HepG2 (cell line): ENCODE measurements at regions not wholly inside any gene's neighbourhood (a gene's known extent, or its start where the extent isn't known, plus 50 kb on each side); places are given as distances from the start of the nearest gene placed in this dataset.

Source experiments
- ATAC-seq: fragments of 200-7000 bp; cut with Tn5 transposase; 3 replicates; pipeline ENCODE4 v1.9.1; 2020; ENCODE audit warnings: mild to moderate bottlenecking, moderate library complexity
- BruUV-seq: library from RNA; stranded (reverse); fragments of 400-500 nt; replicated peaks from 2 replicates; lab custom pipeline; 2021; lab: Mats Ljungman, UMichigan
- CTCF ChIA-PET: fragments of 300-600 bp; formaldehyde crosslinking; extraction: SDS; loops from one replicate; lab custom pipeline; 2021; ENCODE audit warnings: low total read pairs, inconsistent platforms, low intra/inter-chr PET ratio; lab: Yijun Ruan, JAX
- POLR2A ChIA-PET: fragments of 350-600 bp; sonication (Branson Sonifier 250); formaldehyde crosslinking; loops from one replicate; lab custom pipeline; 2020; ENCODE audit warnings: antibody characterized with exemption, inconsistent platforms; lab: Yijun Ruan, JAX
- DNase-seq: peaks from one replicate; pipeline ENCODE4 v3.0.0-alpha.2; 2015; ENCODE audit warnings: low spot score
- FAIRE-seq: peaks from 3 replicates; lab custom pipeline; 2011; peaks lifted over from hg19 to GRCh38; lab: Jason Lieb, UNC
- H2AFZ ChIP-seq: one replicate; pipeline ENCODE4 v1.6.1; 2011; ENCODE audit warnings: low read length, inconsistent platforms
- H3K27ac ChIP-seq: fragments of 300-600 bp; 3 replicates; pipeline ENCODE4 v1.8.0; 2011; ENCODE audit warnings: mixed run types, mild to moderate bottlenecking, mixed read lengths, low read length, inconsistent platforms; ENCODE audit not compliant: insufficient read depth; ENCODE audit errors: extremely low read length
- H3K27me3 ChIP-seq, 2 experiments: fragments of 200-600 bp in 1 of 2; 2 replicates in 1 of 2; 3 replicates in 1 of 2; pipeline versions ENCODE4 v1.6.0 to v1.8.0; 2011; ENCODE audit warnings: low read length in 2 of 2, mild to moderate bottlenecking in 2 of 2, moderate library complexity in 2 of 2, inconsistent platforms in 1 of 2; ENCODE audit not compliant: insufficient read depth in 2 of 2, control insufficient read depth in 1 of 2
- H3K36me3 ChIP-seq, 2 experiments: fragments of 200-600 bp in 1 of 2; replicated peaks in 1 of 2; 2 replicates in 1 of 2; 3 replicates in 1 of 2; pipeline versions ENCODE4 v1.5.1 to v1.8.0; 2011; ENCODE audit warnings: low read length in 2 of 2, inconsistent platforms in 1 of 2; ENCODE audit not compliant: insufficient read depth in 2 of 2, control insufficient read depth in 1 of 2
- H3K4me1 ChIP-seq: 2 replicates; pipeline ENCODE4 v1.5.1; 2012; ENCODE audit warnings: low read length, inconsistent platforms; ENCODE audit not compliant: insufficient read depth
- H3K4me2 ChIP-seq: 2 replicates; pipeline ENCODE4 v1.6.0; 2011; ENCODE audit warnings: low read depth, low read length, inconsistent platforms
- H3K4me3 ChIP-seq, 3 experiments: fragments of 200-600 bp in 1 of 3; sonication (generic), shearing (Covaris generic) in 1 of 3; replicated peaks in 1 of 3; 2 replicates each; pipeline ENCODE4 v1.5.1; 2011 to 2016; ENCODE audit warnings: low read length in 3 of 3, inconsistent platforms in 2 of 3, low read depth in 2 of 3, mild to moderate bottlenecking in 2 of 3, control low read depth in 1 of 3, mixed read lengths in 1 of 3; ENCODE audit not compliant: insufficient read depth in 1 of 3
- H3K79me2 ChIP-seq: one replicate; pipeline ENCODE4 v1.6.1; 2011; ENCODE audit warnings: low read length, inconsistent platforms; ENCODE audit not compliant: insufficient read depth
- H3K9ac ChIP-seq: 2 replicates; pipeline ENCODE4 v1.6.0; 2011; ENCODE audit warnings: mild to moderate bottlenecking, low read depth, low read length, inconsistent platforms; ENCODE audit not compliant: insufficient read depth
- H3K9me3 ChIP-seq: 2 replicates; pipeline ENCODE4 v1.5.1; 2012; ENCODE audit warnings: mild to moderate bottlenecking, low read length
- H4K20me1 ChIP-seq: 2 replicates; pipeline ENCODE4 v1.6.0; 2011; ENCODE audit warnings: inconsistent platforms, mild to moderate bottlenecking, low read length, moderate library complexity; ENCODE audit not compliant: insufficient read depth
- ATF2 ChIP-seq: sonication (generic); formaldehyde crosslinking; IDR thresholded peaks from 2 replicates; pipeline ENCODE4 v1.4.0; 2020; ENCODE audit warnings: missing genetic modification reagents
- NR2C2 ChIP-seq: sonication (generic); formaldehyde crosslinking; IDR thresholded peaks from 2 replicates; pipeline ENCODE4 v1.4.0; 2020; ENCODE audit warnings: missing genetic modification reagents, mild to moderate bottlenecking, moderate library complexity, borderline replicate concordance
- RBM39 ChIP-seq: fragments of 200-400 bp; formaldehyde crosslinking; IDR thresholded peaks from one replicate; pipeline ENCODE4 v1.6.1; 2018; ENCODE audit warnings: antibody characterized with exemption, mild to moderate bottlenecking, low read depth, low read length; ENCODE audit not compliant: poor library complexity, severe bottlenecking
- SUZ12 ChIP-seq: fragments of 150-350 bp; IDR thresholded peaks from 2 replicates; pipeline ENCODE4 v1.6.1; 2014; ENCODE audit warnings: low read depth, low read length
- TARDBP ChIP-seq: sonication (generic); formaldehyde crosslinking; IDR thresholded peaks from 2 replicates; pipeline ENCODE4 v1.8.0; 2022; ENCODE audit warnings: mild to moderate bottlenecking, missing genetic modification reagents
- TBP ChIP-seq: sonication (generic); formaldehyde crosslinking; IDR thresholded peaks from 2 replicates; pipeline ENCODE4 v1.5.0; 2020; ENCODE audit warnings: missing genetic modification reagents
- TEAD2 ChIP-seq: sonication (generic); formaldehyde crosslinking; IDR thresholded peaks from 2 replicates; pipeline ENCODE4 v1.9.0; 2021; ENCODE audit warnings: missing genetic modification reagents
- TOE1 ChIP-seq: sonication (generic); formaldehyde crosslinking; IDR thresholded peaks from 2 replicates; pipeline ENCODE4 v1.4.0; 2020; ENCODE audit warnings: mild to moderate bottlenecking, missing genetic modification reagents
- ZBTB43 ChIP-seq: sonication (generic); formaldehyde crosslinking; conservative IDR thresholded peaks from 2 replicates; pipeline ENCODE4 v1.4.0; 2020; ENCODE audit warnings: missing genetic modification reagents
- ZHX2 ChIP-seq, 2 experiments: sonication (generic) in 1 of 2; formaldehyde crosslinking in 1 of 2; IDR thresholded peaks; 2 replicates each; pipeline versions ENCODE4 v1.6.1 to v1.9.0; 2014 to 2022; ENCODE audit warnings: antibody characterized with exemption in 1 of 2, borderline replicate concordance in 1 of 2, inconsistent platforms in 1 of 2, low read depth in 1 of 2, missing genetic modification reagents in 1 of 2
- ZNF17 ChIP-seq: sonication (generic); formaldehyde crosslinking; IDR thresholded peaks from 2 replicates; pipeline ENCODE4 v1.5.0; 2020; ENCODE audit warnings: mild to moderate bottlenecking, missing genetic modification reagents
- ZNF552 ChIP-seq: sonication (generic); formaldehyde crosslinking; IDR thresholded peaks from 2 replicates; pipeline ENCODE4 v1.9.0; 2022; ENCODE audit warnings: missing genetic modification reagents, mild to moderate bottlenecking, borderline replicate concordance
- ZNF740 ChIP-seq: sonication (generic); formaldehyde crosslinking; IDR thresholded peaks from 2 replicates; pipeline ENCODE4 v1.4.0; 2020; ENCODE audit warnings: missing genetic modification reagents
- ZNF772 ChIP-seq: sonication (generic); formaldehyde crosslinking; IDR thresholded peaks from 2 replicates; pipeline ENCODE4 v1.5.0; 2020; ENCODE audit warnings: mild to moderate bottlenecking, missing genetic modification reagents
- WGBS: methylation state at CpG from one replicate; pipeline ENCODE4 v1.1.6; 2017; ENCODE audit warnings: low lambda C conversion rate; 5-methylcytosine and 5-hydroxymethylcytosine counted together
- in situ Hi-C: cut with HindIII; loops from 2 replicates; pipeline ENCODE4 v1.10.0; 2017; ENCODE audit warnings: low pct_unique_long_range_greater_than_20kb; ENCODE audit not compliant: extremely low pct_ligation_motif_present
- intact Hi-C: fragments of 100-400 bp; cut with micrococcal nuclease; formaldehyde crosslinking; loops from one replicate; pipeline ENCODE4 v1.10.0; 2022; ENCODE audit not compliant: unreplicated experiment
- TF ChIP-seq, protein P1 (sequence below): sonication (generic); formaldehyde crosslinking; IDR thresholded peaks from 2 replicates; pipeline ENCODE4 v1.8.1; 2023; ENCODE audit warnings: missing genetic modification reagents, inconsistent platforms, borderline replicate concordance

- no peak overlapping the region for H3K9ac ChIP-seq
- H3K4me2 ChIP-seq: no peak overlapping the region
- H4K20me1 ChIP-seq: no peaks in the 10 kb centered on the region
- H2AFZ ChIP-seq: no peak overlapping the region
- no peaks in the 10 kb centered on the region for H3K4me1 ChIP-seq
- no TSS peak for BruUV-seq
- no peak overlapping the region for H3K27ac ChIP-seq
- no peaks in the 10 kb centered on the region for H3K36me3 ChIP-seq
- in situ Hi-C loops (no loop called here), intact Hi-C loops (no loop called here)
- DNase-seq (no peak), FAIRE-seq (no peak), ATAC-seq (no peak)
- WGBS: 82% methylated on average over 3 of the region's 3 CpGs
- ChIA-PET POLR2A (no interaction called here), CTCF (no interaction called here)
- H3K9me3 ChIP-seq: no peaks in the 10 kb centered on the region
- no peaks in the 10 kb centered on the region for H3K79me2 ChIP-seq
- no peak overlapping the region for H3K4me3 ChIP-seq
- H3K27me3 ChIP-seq: no peaks in the 10 kb centered on the region
- no peak for TF ChIP-seq SUZ12
- no peak for TF ChIP-seq NR2C2 (CRISPR knock-in tag)
- no peak for TF ChIP-seq TEAD2 (CRISPR knock-in tag)
- no peak for TF ChIP-seq ZNF740
- no peak for TF ChIP-seq ATF2 (CRISPR knock-in tag)
- TF ChIP-seq ZNF552: no peak
- TF ChIP-seq, protein P1, sequence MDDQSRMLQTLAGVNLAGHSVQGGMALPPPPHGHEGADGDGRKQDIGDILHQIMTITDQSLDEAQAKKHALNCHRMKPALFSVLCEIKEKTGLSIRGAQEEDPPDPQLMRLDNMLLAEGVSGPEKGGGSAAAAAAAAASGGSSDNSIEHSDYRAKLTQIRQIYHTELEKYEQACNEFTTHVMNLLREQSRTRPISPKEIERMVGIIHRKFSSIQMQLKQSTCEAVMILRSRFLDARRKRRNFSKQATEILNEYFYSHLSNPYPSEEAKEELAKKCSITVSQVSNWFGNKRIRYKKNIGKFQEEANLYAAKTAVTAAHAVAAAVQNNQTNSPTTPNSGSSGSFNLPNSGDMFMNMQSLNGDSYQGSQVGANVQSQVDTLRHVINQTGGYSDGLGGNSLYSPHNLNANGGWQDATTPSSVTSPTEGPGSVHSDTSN: no peak
- no peak for TF ChIP-seq ZNF772 (CRISPR knock-in tag)
- no peak for TF ChIP-seq TOE1
- TF ChIP-seq ZBTB43 (CRISPR knock-in tag): no peak
- TF ChIP-seq TARDBP: no peak
- TF ChIP-seq TBP (CRISPR knock-in tag): no peak
- TF ChIP-seq ZNF17 (CRISPR knock-in tag): no peak
- no peak for TF ChIP-seq ZHX2 (IDR thresholded peaks at IDR 0.05; ENCODE audit: low read depth)
- TF ChIP-seq ZHX2 (CRISPR knock-in tag; IDR thresholded peaks at IDR 0.05; ENCODE audit: borderline replicate concordance): no peak
- TF ChIP-seq RBM39: no peak
Observed at GRCh38 chr16:72604375-72604774, 432.4 kb upstream of the PMFBP1 start.
